Erythroblast (primary cell): ENCODE measurements at regions not wholly inside any gene's neighbourhood (a gene's known extent, or its start where the extent isn't known, plus 50 kb on each side); places are given as distances from the start of the nearest gene placed in this dataset.
"Not testable (repeated sequence)": the region's sequence is repeated elsewhere in the genome, so short reads cannot be mapped to it uniquely, and the experiment has no call there.

Experiments
- GATA1 ChIP-seq: IDR thresholded peaks from 2 replicates; pipeline ENCODE4 v1.6.1; 2011; ENCODE audit warnings: low read depth, mild to moderate bottlenecking, control low read depth, low read length, moderate library complexity
- POLR2A ChIP-seq: IDR thresholded peaks from 2 replicates; pipeline ENCODE4 v1.6.1; 2011; ENCODE audit warnings: mild to moderate bottlenecking, low read length

GRCh38 chr9:42821468-42821867, 638.0 kb downstream of the SPATA31A6 start:
- not testable (repeated sequence) for TF ChIP-seq POLR2A, GATA1
